B cell (primary cell): ENCODE measurements at regions not wholly inside any gene's neighbourhood (a gene's known extent, or its start where the extent isn't known, plus 50 kb on each side); places are given as distances from the start of the nearest gene placed in this dataset.
"Not testable (repeated sequence)": the region's sequence is repeated elsewhere in the genome, so short reads cannot be mapped to it uniquely, and the experiment has no call there.

Experiments used
- ATAC-seq: fragments of 200-7000 bp; cut with Tn5 transposase; one replicate; pipeline ENCODE4 v1.10.0; 2021; ENCODE audit warnings: low read depth, mild to moderate bottlenecking, moderate number of reproducible peaks, moderate library complexity
- CTCF ChIA-PET: fragments of 350-600 bp; sonication (Branson Sonifier 250); formaldehyde crosslinking; loops from one replicate; lab custom pipeline; 2021; ENCODE audit warnings: antibody characterized with exemption, inconsistent platforms; lab: Charles Lee
- POLR2A ChIA-PET: fragments of 350-600 bp; sonication (Branson Sonifier 250); formaldehyde crosslinking; loops from one replicate; lab custom pipeline; 2021; ENCODE audit warnings: antibody characterized with exemption; lab: Charles Lee
- DNase-seq: peaks from one replicate; pipeline ENCODE4 v3.0.0; 2013
- H2AFZ ChIP-seq: 2 replicates; pipeline ENCODE4 v1.6.1; 2012; ENCODE audit warnings: mild to moderate bottlenecking, low read depth, low read length; ENCODE audit not compliant: insufficient read depth, poor library complexity, severe bottlenecking
- H3K27ac ChIP-seq, 2 donors: 1 replicate in 1 of 2; 2 replicates in 1 of 2; pipeline ENCODE4 v1.5.1; 2012 to 2013; ENCODE audit warnings: low read length in 2 of 2, mild to moderate bottlenecking in 2 of 2, moderate library complexity in 1 of 2
- H3K27me3 ChIP-seq, 4 experiments: fragments of 200-600 bp in 1 of 4; sonication (generic) in 1 of 4; replicated peaks in 1 of 4; 1 replicate in 2 of 4; 2 replicates in 2 of 4; pipeline versions ENCODE4 v1.6.1 to v1.7.0; 2013 to 2016; ENCODE audit warnings: low read length in 3 of 4, mild to moderate bottlenecking in 2 of 4, mixed read lengths in 1 of 4, moderate library complexity in 1 of 4; ENCODE audit not compliant: insufficient read depth in 4 of 4, control insufficient read depth in 3 of 4; ENCODE audit errors: control extremely low read depth in 1 of 4
- H3K36me3 ChIP-seq, 2 experiments: replicated peaks in 1 of 2; 1 replicate in 1 of 2; 2 replicates in 1 of 2; pipeline versions ENCODE4 v1.6.1 to v1.7.1; 2013; ENCODE audit warnings: low read length in 1 of 2; ENCODE audit not compliant: insufficient read depth in 2 of 2, control insufficient read depth in 1 of 2; ENCODE audit errors: control extremely low read depth in 1 of 2, extremely low read depth in 1 of 2
- H3K4me1 ChIP-seq, 2 donors: fragments of 200-600 bp in 1 of 2; sonication (generic) in 1 of 2; 1 replicate in 1 of 2; 2 replicates in 1 of 2; pipeline versions ENCODE4 v1.5.1 to v1.6.1; 2013 to 2017; ENCODE audit warnings: low read length in 2 of 2; ENCODE audit not compliant: control insufficient read depth in 2 of 2, insufficient read depth in 2 of 2
- H3K4me2 ChIP-seq: replicated peaks from 2 replicates; pipeline ENCODE3; 2012; ENCODE audit warnings: mild to moderate bottlenecking, low read depth, low read length; ENCODE audit not compliant: poor library complexity, severe bottlenecking
- H3K4me3 ChIP-seq, 5 experiments: fragments of 200-600 bp in 1 of 5; sonication (generic) in 1 of 5; 1 replicate in 3 of 5; 2 replicates in 2 of 5; pipeline versions ENCODE4 v1.5.1 to v1.7.0; 2011 to 2016; ENCODE audit warnings: low read length in 4 of 5, mild to moderate bottlenecking in 4 of 5, low read depth in 2 of 5, control low read depth in 1 of 5, moderate library complexity in 1 of 5; ENCODE audit not compliant: insufficient read depth in 1 of 5; ENCODE audit errors: control extremely low read depth in 1 of 5, extremely low read depth in 1 of 5
- H3K79me2 ChIP-seq: fragments of 200-600 bp; sonication (generic); one replicate; pipeline ENCODE4 v1.6.0; 2016; ENCODE audit warnings: low read length; ENCODE audit not compliant: control insufficient read depth, insufficient read depth
- H3K9ac ChIP-seq: fragments of 200-600 bp; sonication (generic); 2 replicates; pipeline ENCODE4 v1.6.1; 2017; ENCODE audit warnings: mild to moderate bottlenecking, low read length, moderate library complexity
- H3K9me3 ChIP-seq, 3 donors: one replicate each; pipeline versions ENCODE4 v1.6.1 to v1.7.1; 2013; ENCODE audit warnings: low read length in 2 of 3; ENCODE audit not compliant: control insufficient read depth in 2 of 3, insufficient read depth in 1 of 3; ENCODE audit errors: control extremely low read depth in 1 of 3
- H4K20me1 ChIP-seq: 2 replicates; pipeline ENCODE4 v1.6.0; 2012; ENCODE audit warnings: mild to moderate bottlenecking, low read length; ENCODE audit not compliant: insufficient read depth, control insufficient read depth, poor library complexity, severe bottlenecking
- H3K27ac Mint-ChIP-seq: one replicate; pipeline ENCODE4 v1.8.0; 2021; ENCODE audit warnings: mixed read lengths
- H3K27me3 Mint-ChIP-seq: one replicate; pipeline ENCODE4 v1.8.0; 2021; ENCODE audit warnings: mixed read lengths
- H3K4me1 Mint-ChIP-seq: one replicate; pipeline ENCODE4 v1.8.0; 2021; ENCODE audit warnings: mixed read lengths
- H3K4me3 Mint-ChIP-seq: one replicate; pipeline ENCODE4 v1.8.0; 2021; ENCODE audit warnings: mixed read lengths
- H3K9me3 Mint-ChIP-seq: one replicate; pipeline ENCODE4 v1.8.0; 2022; ENCODE audit warnings: mixed read lengths; ENCODE audit not compliant: insufficient read depth
- EZH2 ChIP-seq: IDR thresholded peaks from 2 replicates; pipeline ENCODE4 v1.6.1; 2012; ENCODE audit warnings: borderline replicate concordance, low read depth, mild to moderate bottlenecking, moderate library complexity, low read length; ENCODE audit not compliant: insufficient read depth, poor library complexity, severe bottlenecking
- WGBS: methylation state at CpG from one replicate; pipeline ENCODE4 v1.1.5; 2013; ENCODE audit warnings: missing lambda C conversion rate; ENCODE audit not compliant: insufficient coverage; 5-methylcytosine and 5-hydroxymethylcytosine counted together
- intact Hi-C: fragments of 100-400 bp; cut with micrococcal nuclease; formaldehyde crosslinking; loops from one replicate; pipeline ENCODE4 v1.10.0; 2022
- TF ChIP-seq, protein P1 (sequence below): fragments of 200-600 bp; IDR thresholded peaks from one replicate; pipeline ENCODE4 v1.8.0; 2022; ENCODE audit warnings: antibody characterized with exemption, mild to moderate bottlenecking

DNA sequence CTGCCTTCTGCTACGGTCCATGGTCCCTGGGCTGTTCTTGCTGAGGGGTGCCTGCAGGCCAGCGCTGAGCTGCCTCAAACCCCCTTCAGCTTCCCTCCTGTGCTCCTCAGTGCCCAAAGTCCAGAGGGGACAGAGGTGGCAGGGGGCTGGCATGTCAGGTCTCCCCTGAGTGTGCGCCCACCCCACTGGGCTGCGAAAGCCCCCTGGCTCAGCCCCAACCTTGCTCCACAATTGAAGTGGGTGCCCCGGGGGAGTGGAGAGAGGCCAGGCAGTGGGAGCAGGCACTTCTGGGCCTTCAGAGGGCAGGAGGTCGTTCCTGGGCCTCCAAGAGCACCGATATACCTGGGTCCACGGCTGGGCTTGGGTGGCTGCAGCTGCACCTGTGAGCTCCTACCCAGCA, 548.7 kb upstream of the FAM98A start:
- Histone ChIP-seq H3K27me3 (no peaks in the 10 kb centered on the region), H3K36me3 (no peaks in the 10 kb centered on the region), H3K4me3 (no peak overlapping the region), H3K9me3 (peaks cover 0 to 16% (median 0%) of the 10 kb centered on the region in 3 donors), H3K9ac (no peak overlapping the region), H3K4me2 (no peak overlapping the region), H3K27ac (no peak overlapping the region), H3K79me2 (no peaks in the 10 kb centered on the region), H2AFZ (no peak overlapping the region), H3K4me1 (no peaks in the 10 kb centered on the region), H4K20me1 (no peaks in the 10 kb centered on the region)
- H3K27me3 Mint-ChIP-seq, result no peaks in the 10 kb centered on the region
- peaks cover 4% of the 10 kb centered on the region for H3K9me3 Mint-ChIP-seq
- H3K27ac Mint-ChIP-seq, result no peak overlapping the region
- ChIA-PET POLR2A (no interaction called here), CTCF (no interaction called here)
- intact Hi-C loops, result no loop called here
- ATAC-seq, result no peak
- 92% methylated on average over 8 of the region's 8 CpGs for WGBS
- TF ChIP-seq, protein P1, sequence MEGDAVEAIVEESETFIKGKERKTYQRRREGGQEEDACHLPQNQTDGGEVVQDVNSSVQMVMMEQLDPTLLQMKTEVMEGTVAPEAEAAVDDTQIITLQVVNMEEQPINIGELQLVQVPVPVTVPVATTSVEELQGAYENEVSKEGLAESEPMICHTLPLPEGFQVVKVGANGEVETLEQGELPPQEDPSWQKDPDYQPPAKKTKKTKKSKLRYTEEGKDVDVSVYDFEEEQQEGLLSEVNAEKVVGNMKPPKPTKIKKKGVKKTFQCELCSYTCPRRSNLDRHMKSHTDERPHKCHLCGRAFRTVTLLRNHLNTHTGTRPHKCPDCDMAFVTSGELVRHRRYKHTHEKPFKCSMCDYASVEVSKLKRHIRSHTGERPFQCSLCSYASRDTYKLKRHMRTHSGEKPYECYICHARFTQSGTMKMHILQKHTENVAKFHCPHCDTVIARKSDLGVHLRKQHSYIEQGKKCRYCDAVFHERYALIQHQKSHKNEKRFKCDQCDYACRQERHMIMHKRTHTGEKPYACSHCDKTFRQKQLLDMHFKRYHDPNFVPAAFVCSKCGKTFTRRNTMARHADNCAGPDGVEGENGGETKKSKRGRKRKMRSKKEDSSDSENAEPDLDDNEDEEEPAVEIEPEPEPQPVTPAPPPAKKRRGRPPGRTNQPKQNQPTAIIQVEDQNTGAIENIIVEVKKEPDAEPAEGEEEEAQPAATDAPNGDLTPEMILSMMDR, result no peak
- no peak for TF ChIP-seq EZH2
- no peak for DNase-seq
- no peaks in the 10 kb centered on the region for H3K4me1 Mint-ChIP-seq
- no peak overlapping the region for H3K4me3 Mint-ChIP-seq

DNA sequence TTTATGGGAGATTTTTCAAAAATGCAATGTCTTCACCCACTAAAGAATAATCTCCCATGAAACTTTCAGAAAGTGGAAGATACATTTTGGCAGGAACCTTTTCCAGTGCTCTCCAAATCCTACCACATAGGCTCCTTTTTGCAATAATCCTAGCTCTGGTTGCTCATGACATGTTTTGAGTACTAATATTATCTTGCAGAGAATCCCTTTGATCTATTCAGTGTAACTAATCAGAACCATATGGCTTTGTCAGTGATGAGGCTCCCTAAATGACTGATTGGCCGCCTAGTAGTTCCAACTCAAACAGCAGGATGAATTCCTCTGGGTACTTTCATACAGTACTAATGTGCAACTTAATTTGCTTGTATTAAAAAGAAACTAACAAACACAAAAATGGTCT, 544.0 kb upstream of the FAM98A start:
- no peak overlapping the region for H3K9ac ChIP-seq
- no peaks in the 10 kb centered on the region for H3K79me2 ChIP-seq
- DNase-seq (no peak), ATAC-seq (no peak)
- H3K4me1 Mint-ChIP-seq, result no peaks in the 10 kb centered on the region
- no peaks in the 10 kb centered on the region for H3K27me3 Mint-ChIP-seq
- H3K9me3 Mint-ChIP-seq, result peaks cover 2% of the 10 kb centered on the region
- no peaks in the 10 kb centered on the region for H3K27me3 ChIP-seq
- no peaks in the 10 kb centered on the region for H4K20me1 ChIP-seq
- POLR2A ChIA-PET, result no interaction called here
- H3K9me3 ChIP-seq, result peaks cover 0 to 20% (median 0%) of the 10 kb centered on the region in 3 donors
- no peak overlapping the region for H3K4me3 Mint-ChIP-seq
- H3K4me2 ChIP-seq, result no peak overlapping the region
- TF ChIP-seq, protein P1, result no peak
- no peak for TF ChIP-seq EZH2
- H3K27ac Mint-ChIP-seq, result no peak overlapping the region
- intact Hi-C loops, result no loop called here
- H3K27ac ChIP-seq, result no peak overlapping the region
- H3K4me1 ChIP-seq, result no peaks in the 10 kb centered on the region
- CTCF ChIA-PET, result no interaction called here
- H2AFZ ChIP-seq, result no peak overlapping the region
- WGBS, result no CpG with 5 or more reads among the region's 1 CpG
- H3K36me3 ChIP-seq, result no peaks in the 10 kb centered on the region
- no peak overlapping the region for H3K4me3 ChIP-seq

DNA sequence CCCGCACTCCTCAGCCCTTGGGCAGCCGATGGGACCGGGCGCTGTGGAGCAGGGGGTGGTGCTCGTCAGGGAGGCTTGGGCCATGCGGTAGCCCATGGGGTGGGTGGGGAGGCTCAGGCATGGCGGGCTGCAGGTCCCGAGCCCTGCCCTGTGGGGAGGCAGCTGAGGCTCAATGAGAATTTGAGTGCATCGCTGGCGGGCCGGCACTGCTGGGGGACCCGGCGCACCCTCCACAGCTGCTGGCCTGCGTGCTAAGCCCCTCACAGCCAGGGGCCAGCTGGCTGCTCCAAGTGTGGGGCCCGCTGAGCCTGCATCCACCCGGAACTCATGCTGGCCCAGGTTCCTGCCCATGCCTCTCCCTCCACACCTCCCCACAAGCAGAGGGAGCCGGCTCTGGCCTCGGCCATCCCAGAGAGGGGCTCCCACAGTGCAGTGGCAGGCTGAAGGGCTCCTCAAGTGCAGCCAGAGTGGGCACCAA, 543.5 kb upstream of the FAM98A start:
- intact Hi-C loops, H2AFZ ChIP-seq, H3K4me1 ChIP-seq, ATAC-seq, H3K9ac ChIP-seq, H3K36me3 ChIP-seq, H3K4me2 ChIP-seq, POLR2A ChIA-PET, H3K27ac Mint-ChIP-seq, DNase-seq, H3K27me3 Mint-ChIP-seq, H3K9me3 Mint-ChIP-seq, H3K27me3 ChIP-seq, H3K4me3 ChIP-seq, H4K20me1 ChIP-seq, H3K4me3 Mint-ChIP-seq, H3K27ac ChIP-seq, CTCF ChIA-PET, H3K79me2 ChIP-seq, H3K4me1 Mint-ChIP-seq: not testable (repeated sequence)
- H3K9me3 ChIP-seq, result peaks cover 0 to 14% (median 0%) of the 10 kb centered on the region in 3 donors
- 93% methylated on average over 18 of the region's 18 CpGs for WGBS
